A673 (cell line): ENCODE measurements at regions not wholly inside any gene's neighbourhood (a gene's known extent, or its start where the extent isn't known, plus 50 kb on each side); places are given as distances from the start of the nearest gene placed in this dataset.

ENCODE experiments used
- BruUV-seq: library from RNA; stranded (reverse); fragments of 400-500 nt; replicated peaks from 2 replicates; lab custom pipeline; 2021; lab: Mats Ljungman, UMichigan
- CTCF ChIA-PET: fragments of 300-600 bp; sonication (Branson Sonifier 250); formaldehyde crosslinking; loops from one replicate; lab custom pipeline; 2022; ENCODE audit warnings: antibody characterized with exemption; lab: Charles Lee
- POLR2A ChIA-PET: fragments of 300-600 bp; sonication (Branson Sonifier 250); formaldehyde crosslinking; loops from one replicate; lab custom pipeline; 2022; ENCODE audit warnings: antibody characterized with exemption; ENCODE audit not compliant: low non-redundant PET; lab: Charles Lee
- DNase-seq: peaks from one replicate; pipeline ENCODE4 v3.0.0-alpha.2; 2015; ENCODE audit warnings: low spot score
- H3K27ac ChIP-seq: fragments of 200-600 bp; sonication (generic); 2 replicates; pipeline ENCODE4 v1.5.1; 2016; ENCODE audit warnings: mixed run types, low read depth, mild to moderate bottlenecking, mixed read lengths, antibody characterized with exemption, low read length; ENCODE audit not compliant: poor library complexity, severe bottlenecking
- H3K27me3 ChIP-seq: fragments of 200-600 bp; sonication (generic); replicated peaks from 2 replicates; pipeline ENCODE4 v1.6.1; 2017; ENCODE audit warnings: mixed run types, low read depth, mild to moderate bottlenecking, mixed read lengths, antibody characterized with exemption, low read length; ENCODE audit not compliant: insufficient read depth, poor library complexity
- H3K36me3 ChIP-seq: fragments of 200-600 bp; sonication (generic); 2 replicates; pipeline ENCODE4 v1.6.1; 2016; ENCODE audit warnings: mixed run types, mild to moderate bottlenecking, mixed read lengths, antibody characterized with exemption, low read length; ENCODE audit not compliant: insufficient read depth, poor library complexity, severe bottlenecking
- H3K4me1 ChIP-seq: fragments of 200-600 bp; sonication (generic); 2 replicates; pipeline ENCODE4 v1.6.1; 2017; ENCODE audit warnings: mixed run types, mild to moderate bottlenecking, mixed read lengths, antibody characterized with exemption, low read length; ENCODE audit not compliant: insufficient read depth, poor library complexity, severe bottlenecking
- H3K4me3 ChIP-seq: fragments of 200-600 bp; sonication (generic); 2 replicates; pipeline ENCODE4 v1.5.1; 2016; ENCODE audit warnings: low read depth, mixed run types, mild to moderate bottlenecking, mixed read lengths, low read length; ENCODE audit not compliant: poor library complexity, severe bottlenecking
- H3K9me3 ChIP-seq: fragments of 200-600 bp; sonication (generic); 2 replicates; pipeline ENCODE4 v1.6.1; 2016; ENCODE audit warnings: mixed run types, low read depth, mild to moderate bottlenecking, mixed read lengths, antibody characterized with exemption, low read length; ENCODE audit not compliant: poor library complexity, severe bottlenecking
- CTCF ChIP-seq: fragments of 300-800, 200-600 bp; sonication (generic); conservative IDR thresholded peaks from 2 replicates; pipeline ENCODE4 v1.5.1; 2017; ENCODE audit warnings: low read depth, mild to moderate bottlenecking, antibody characterized with exemption, low read length, moderate library complexity, mixed read lengths
- EZH2 ChIP-seq: fragments of 200-600 bp; sonication (generic); IDR thresholded peaks from 2 replicates; pipeline ENCODE4 v1.6.1; 2017; ENCODE audit warnings: borderline replicate concordance, low read depth, mild to moderate bottlenecking, mixed read lengths, antibody characterized with exemption, low read length; ENCODE audit not compliant: poor library complexity, severe bottlenecking
- intact Hi-C: fragments of 100-400 bp; cut with micrococcal nuclease; formaldehyde crosslinking; loops from one replicate; pipeline ENCODE4 v1.10.0; 2022; ENCODE audit not compliant: unreplicated experiment

GRCh38 chr18:2368102-2368501 is 203.2 kb downstream of the METTL4 start:
- Histone ChIP-seq H3K4me3 (no peak overlapping the region), H3K9me3 (no peaks in the 10 kb centered on the region), H3K27ac (no peak overlapping the region), H3K36me3 (no peaks in the 10 kb centered on the region), H3K27me3 (peaks cover 21% of the 10 kb centered on the region), H3K4me1 (no peaks in the 10 kb centered on the region)
- ChIA-PET POLR2A (no interaction called here), CTCF (no interaction called here)
- BruUV-seq: no TSS peak
- no peak for DNase-seq
- TF ChIP-seq CTCF (no peak), EZH2 (no peak)
- intact Hi-C loops: no loop called here

- no peak for DNase-seq
- TF ChIP-seq EZH2: no peak
- TF ChIP-seq CTCF: no peak
- H3K4me1 ChIP-seq: no peaks in the 10 kb centered on the region
- no peaks in the 10 kb centered on the region for H3K36me3 ChIP-seq
- POLR2A ChIA-PET: no interaction called here
- BruUV-seq: no TSS peak
- peaks cover 22% of the 10 kb centered on the region for H3K27me3 ChIP-seq
- CTCF ChIA-PET: no interaction called here
- no peak overlapping the region for H3K27ac ChIP-seq
- intact Hi-C loops: no loop called here
- H3K4me3 ChIP-seq: no peak overlapping the region
- H3K9me3 ChIP-seq: no peaks in the 10 kb centered on the region
Measured at GRCh38 chr18:2376707-2377106, 194.6 kb downstream of the METTL4 start.

- no TSS peak for BruUV-seq
- TF ChIP-seq EZH2 (no peak), CTCF (no peak)
- intact Hi-C loops: no loop called here
- peaks cover 22% of the 10 kb centered on the region for H3K27me3 ChIP-seq
- H3K27ac ChIP-seq: no peak overlapping the region
- no peaks in the 10 kb centered on the region for H3K9me3 ChIP-seq
- CTCF ChIA-PET: no interaction called here
- no peak for DNase-seq
- H3K4me3 ChIP-seq: no peak overlapping the region
- no peaks in the 10 kb centered on the region for H3K36me3 ChIP-seq
- H3K4me1 ChIP-seq: no peaks in the 10 kb centered on the region
- POLR2A ChIA-PET: no interaction called here
Measured at GRCh38 chr18:2380101-2380500, 191.2 kb downstream of the METTL4 start.
